Nucleus accumbens (tissue), 56 donors: ENCODE measurements at regions not wholly inside any gene's neighbourhood (a gene's known extent, or its start where the extent isn't known, plus 50 kb on each side); places are given as distances from the start of the nearest gene placed in this dataset.

ENCODE experiments used
- DNase-seq, 56 donors: peaks; one replicate each; lab custom pipeline; 2025; lab: John Stamatoyannopoulos, UW

DNA sequence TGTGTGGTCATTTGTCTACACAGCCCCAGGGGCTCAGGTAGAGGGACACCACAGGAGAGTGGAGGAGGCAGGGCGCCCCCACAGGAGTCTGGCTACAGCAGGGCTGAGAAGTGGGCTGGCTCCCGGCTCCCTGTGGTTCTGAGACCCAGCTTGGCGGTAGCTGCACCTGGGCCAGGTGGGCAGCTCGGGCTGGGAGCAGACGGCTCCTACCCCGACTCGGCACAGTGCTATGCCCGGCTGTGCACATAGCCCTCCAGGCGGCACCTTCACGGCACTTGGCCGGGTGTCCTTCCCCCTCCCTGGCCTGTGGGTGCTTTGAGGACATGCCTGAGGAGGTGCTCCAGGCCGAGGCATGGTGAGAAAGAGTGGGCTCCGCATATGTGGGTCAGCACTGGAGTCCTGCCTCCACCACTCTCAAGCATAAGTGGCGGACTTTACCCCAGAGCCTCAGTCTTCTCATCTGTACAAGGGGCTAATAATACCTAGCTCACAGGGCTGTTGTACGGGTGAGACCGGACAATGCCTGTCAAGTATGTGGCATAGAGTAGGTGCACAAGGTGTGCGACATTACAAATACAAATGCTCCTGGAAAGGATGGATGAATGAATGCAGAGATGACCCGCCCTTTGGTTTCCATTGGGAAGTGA, 50.1 kb upstream of the JPH3 start:
- DNase-seq = no peak

- DNase-seq = no peak
Measured at GRCh38 chr16:87551487-87551886, 50.8 kb upstream of the JPH3 start.

GRCh38 chr16:87550495-87550961, 51.8 kb upstream of the JPH3 start:
- DNase-seq = peak in 21 of 56 donors; percentile 1 to 54 (median 13)

- DNase-seq = peak in 1 of 56 donors; percentile 4
Measured at GRCh38 chr16:87549627-87550494, 52.4 kb upstream of the JPH3 start.

- DNase-seq = no peak
Measured at GRCh38 chr16:87548046-87548445, 54.3 kb upstream of the JPH3 start.

DNA sequence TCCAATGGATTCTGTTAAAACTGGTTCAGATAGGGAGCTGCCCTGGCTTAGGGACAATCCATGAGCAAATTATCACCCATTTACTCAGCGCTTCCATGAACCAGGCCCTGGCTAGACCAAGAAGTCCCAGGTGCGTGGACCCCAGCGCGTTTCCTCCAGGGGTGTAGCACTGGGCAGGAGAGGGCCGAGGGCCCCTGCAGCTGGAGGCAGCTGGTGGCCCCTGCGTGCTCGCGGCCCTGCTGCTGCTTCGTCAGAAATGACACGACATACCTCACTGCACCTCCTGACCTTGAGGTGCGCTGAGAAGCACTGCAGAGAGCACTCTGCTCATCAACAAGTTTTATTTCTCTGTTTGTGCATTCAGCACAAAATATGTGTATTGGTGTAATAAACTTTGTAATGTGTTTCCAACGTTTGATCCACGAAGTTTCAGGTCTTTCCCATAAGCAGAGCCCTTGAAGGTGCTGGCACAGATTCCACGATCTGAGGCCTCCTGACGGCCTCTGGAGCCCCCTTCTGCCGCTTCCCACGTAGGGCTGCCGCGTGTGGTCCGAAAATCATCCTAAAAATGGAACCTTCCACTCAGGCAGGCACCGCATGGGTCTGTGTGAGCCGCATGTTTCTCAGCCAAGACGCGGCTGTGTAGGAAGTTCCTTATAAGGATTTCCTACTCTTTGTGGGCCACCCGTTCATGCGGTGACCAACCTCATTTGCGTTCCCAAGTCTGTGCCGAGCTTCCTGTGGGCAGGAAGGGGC, 50.8 kb upstream of the ZCCHC14 start:
- DNase-seq = no peak

DNA sequence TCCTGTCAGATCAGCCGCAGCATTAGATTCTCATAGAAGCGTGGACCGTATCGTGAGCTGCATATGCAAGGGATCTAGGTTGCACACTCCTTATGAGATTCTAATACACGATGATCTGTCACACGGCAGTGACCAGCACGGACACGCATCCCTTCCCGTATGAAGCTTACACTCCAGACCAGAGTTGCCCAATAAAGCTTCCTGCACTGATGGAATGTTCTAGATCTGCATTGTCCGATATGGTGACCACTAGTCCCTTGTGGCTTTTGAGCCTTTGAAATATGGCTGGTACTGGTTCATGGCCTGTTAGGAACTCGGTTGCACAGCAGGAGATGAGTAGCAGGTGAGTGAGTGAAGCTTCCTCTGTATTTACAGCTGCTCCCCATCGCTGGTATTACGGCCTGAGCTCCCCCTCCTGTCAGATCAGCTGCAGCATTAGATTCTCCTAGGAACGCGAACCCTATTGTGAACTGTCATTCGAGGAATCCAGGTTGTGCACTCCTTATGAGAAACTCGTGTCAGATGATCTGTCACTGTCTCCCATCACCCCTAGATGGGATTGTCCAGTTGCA, 49.8 kb upstream of the ZCCHC14 start:
- DNase-seq = no peak
